HepG2 (cell line): ENCODE measurements at regions not wholly inside any gene's neighbourhood (a gene's known extent, or its start where the extent isn't known, plus 50 kb on each side); places are given as distances from the start of the nearest gene placed in this dataset.

ENCODE experiments used
- ATAC-seq: fragments of 200-7000 bp; cut with Tn5 transposase; 3 replicates; pipeline ENCODE4 v1.9.1; 2020; ENCODE audit warnings: mild to moderate bottlenecking, moderate library complexity
- BruUV-seq: library from RNA; stranded (reverse); fragments of 400-500 nt; replicated peaks from 2 replicates; lab custom pipeline; 2021; lab: Mats Ljungman, UMichigan
- CTCF ChIA-PET: fragments of 300-600 bp; formaldehyde crosslinking; extraction: SDS; loops from one replicate; lab custom pipeline; 2021; ENCODE audit warnings: low total read pairs, inconsistent platforms, low intra/inter-chr PET ratio; lab: Yijun Ruan, JAX
- POLR2A ChIA-PET: fragments of 350-600 bp; sonication (Branson Sonifier 250); formaldehyde crosslinking; loops from one replicate; lab custom pipeline; 2020; ENCODE audit warnings: antibody characterized with exemption, inconsistent platforms; lab: Yijun Ruan, JAX
- DNase-seq: peaks from one replicate; pipeline ENCODE4 v3.0.0-alpha.2; 2015; ENCODE audit warnings: low spot score
- FAIRE-seq: peaks from 3 replicates; lab custom pipeline; 2011; peaks lifted over from hg19 to GRCh38; lab: Jason Lieb, UNC
- H2AFZ ChIP-seq: one replicate; pipeline ENCODE4 v1.6.1; 2011; ENCODE audit warnings: low read length, inconsistent platforms
- H3K27ac ChIP-seq: fragments of 300-600 bp; 3 replicates; pipeline ENCODE4 v1.8.0; 2011; ENCODE audit warnings: mixed run types, mild to moderate bottlenecking, mixed read lengths, low read length, inconsistent platforms; ENCODE audit not compliant: insufficient read depth; ENCODE audit errors: extremely low read length
- H3K27me3 ChIP-seq, 2 experiments: fragments of 200-600 bp in 1 of 2; 2 replicates in 1 of 2; 3 replicates in 1 of 2; pipeline versions ENCODE4 v1.6.0 to v1.8.0; 2011; ENCODE audit warnings: low read length in 2 of 2, mild to moderate bottlenecking in 2 of 2, moderate library complexity in 2 of 2, inconsistent platforms in 1 of 2; ENCODE audit not compliant: insufficient read depth in 2 of 2, control insufficient read depth in 1 of 2
- H3K36me3 ChIP-seq, 2 experiments: fragments of 200-600 bp in 1 of 2; replicated peaks in 1 of 2; 2 replicates in 1 of 2; 3 replicates in 1 of 2; pipeline versions ENCODE4 v1.5.1 to v1.8.0; 2011; ENCODE audit warnings: low read length in 2 of 2, inconsistent platforms in 1 of 2; ENCODE audit not compliant: insufficient read depth in 2 of 2, control insufficient read depth in 1 of 2
- H3K4me1 ChIP-seq: 2 replicates; pipeline ENCODE4 v1.5.1; 2012; ENCODE audit warnings: low read length, inconsistent platforms; ENCODE audit not compliant: insufficient read depth
- H3K4me2 ChIP-seq: 2 replicates; pipeline ENCODE4 v1.6.0; 2011; ENCODE audit warnings: low read depth, low read length, inconsistent platforms
- H3K4me3 ChIP-seq, 3 experiments: fragments of 200-600 bp in 1 of 3; sonication (generic), shearing (Covaris generic) in 1 of 3; replicated peaks in 1 of 3; 2 replicates each; pipeline ENCODE4 v1.5.1; 2011 to 2016; ENCODE audit warnings: low read length in 3 of 3, inconsistent platforms in 2 of 3, low read depth in 2 of 3, mild to moderate bottlenecking in 2 of 3, control low read depth in 1 of 3, mixed read lengths in 1 of 3; ENCODE audit not compliant: insufficient read depth in 1 of 3
- H3K79me2 ChIP-seq: one replicate; pipeline ENCODE4 v1.6.1; 2011; ENCODE audit warnings: low read length, inconsistent platforms; ENCODE audit not compliant: insufficient read depth
- H3K9ac ChIP-seq: 2 replicates; pipeline ENCODE4 v1.6.0; 2011; ENCODE audit warnings: mild to moderate bottlenecking, low read depth, low read length, inconsistent platforms; ENCODE audit not compliant: insufficient read depth
- H3K9me3 ChIP-seq: 2 replicates; pipeline ENCODE4 v1.5.1; 2012; ENCODE audit warnings: mild to moderate bottlenecking, low read length
- H4K20me1 ChIP-seq: 2 replicates; pipeline ENCODE4 v1.6.0; 2011; ENCODE audit warnings: inconsistent platforms, mild to moderate bottlenecking, low read length, moderate library complexity; ENCODE audit not compliant: insufficient read depth
- CENPX ChIP-seq: sonication (generic); formaldehyde crosslinking; IDR thresholded peaks from 2 replicates; pipeline ENCODE4 v1.9.0; 2021; ENCODE audit warnings: mild to moderate bottlenecking, missing genetic modification reagents, moderate library complexity
- FOXM1 ChIP-seq: sonication (generic); formaldehyde crosslinking; IDR thresholded peaks from 2 replicates; pipeline ENCODE4 v1.5.0; 2020; ENCODE audit warnings: missing genetic modification reagents
- GFI1 ChIP-seq: sonication (generic); formaldehyde crosslinking; IDR thresholded peaks from 2 replicates; pipeline ENCODE4 v1.5.0; 2020; ENCODE audit warnings: missing genetic modification reagents, mild to moderate bottlenecking, borderline replicate concordance
- KLF15 ChIP-seq: sonication (generic); formaldehyde crosslinking; IDR thresholded peaks from 2 replicates; pipeline ENCODE4 v1.8.1; 2023; ENCODE audit warnings: borderline replicate concordance, mild to moderate bottlenecking, inconsistent platforms, missing genetic modification reagents, mixed read lengths
- MIXL1 ChIP-seq: IDR thresholded peaks from 2 replicates; pipeline ENCODE4 v1.6.1; 2016
- MYC ChIP-seq: sonication (generic); formaldehyde crosslinking; IDR thresholded peaks from 2 replicates; pipeline ENCODE4 v1.9.0; 2021; ENCODE audit warnings: missing genetic modification reagents, borderline replicate concordance
- SIN3B ChIP-seq: fragments of 150-350 bp; IDR thresholded peaks from 2 replicates; pipeline ENCODE4 v1.6.1; 2014; ENCODE audit warnings: low read length
- TFDP2 ChIP-seq: sonication (generic); formaldehyde crosslinking; IDR thresholded peaks from 2 replicates; pipeline ENCODE4 v1.4.0; 2020; ENCODE audit warnings: missing genetic modification reagents
- ZNF333 ChIP-seq: sonication (generic); formaldehyde crosslinking; IDR thresholded peaks from 2 replicates; pipeline ENCODE4 v1.4.0; 2020; ENCODE audit warnings: mild to moderate bottlenecking, missing genetic modification reagents, borderline replicate concordance
- ZNF562 ChIP-seq: sonication (generic); formaldehyde crosslinking; IDR thresholded peaks from 2 replicates; pipeline ENCODE4 v1.8.0; 2022; ENCODE audit warnings: missing genetic modification reagents, borderline replicate concordance
- ZNF564 ChIP-seq: sonication (generic); formaldehyde crosslinking; IDR thresholded peaks from 2 replicates; pipeline ENCODE4 v1.8.1; 2023; ENCODE audit warnings: mild to moderate bottlenecking, missing genetic modification reagents
- ZNF75D ChIP-seq: sonication (generic); formaldehyde crosslinking; IDR thresholded peaks from 2 replicates; pipeline ENCODE4 v1.8.1; 2023; ENCODE audit warnings: missing genetic modification reagents, mild to moderate bottlenecking, borderline replicate concordance
- WGBS: methylation state at CpG from one replicate; pipeline ENCODE4 v1.1.6; 2017; ENCODE audit warnings: low lambda C conversion rate; 5-methylcytosine and 5-hydroxymethylcytosine counted together
- in situ Hi-C: cut with HindIII; loops from 2 replicates; pipeline ENCODE4 v1.10.0; 2017; ENCODE audit warnings: low pct_unique_long_range_greater_than_20kb; ENCODE audit not compliant: extremely low pct_ligation_motif_present
- intact Hi-C: fragments of 100-400 bp; cut with micrococcal nuclease; formaldehyde crosslinking; loops from one replicate; pipeline ENCODE4 v1.10.0; 2022; ENCODE audit not compliant: unreplicated experiment
- TF ChIP-seq, protein P1 (sequence below): sonication (generic); formaldehyde crosslinking; IDR thresholded peaks from 2 replicates; pipeline ENCODE4 v1.5.0; 2020; ENCODE audit warnings: missing genetic modification reagents

DNA sequence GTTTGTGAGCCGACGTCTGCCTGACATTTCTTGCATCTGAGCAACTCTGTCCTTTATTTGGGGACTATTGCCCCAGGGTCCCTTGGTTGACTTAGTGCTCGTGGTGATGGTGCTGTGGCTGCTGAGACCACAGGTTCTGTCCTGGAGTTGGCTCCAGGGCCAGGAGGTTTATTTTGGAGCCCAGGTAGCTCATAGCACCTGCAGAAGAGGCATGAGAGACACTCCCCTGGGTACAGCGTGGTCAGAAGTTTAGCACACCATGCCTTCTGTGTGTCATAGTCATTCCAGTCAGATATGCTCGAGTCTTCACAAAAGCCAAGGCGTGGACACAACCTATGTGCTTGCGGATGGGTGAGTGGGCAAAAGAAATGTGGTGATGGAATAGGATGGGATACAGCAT is 496.9 kb downstream of the TCERG1L start:
- no peaks in the 10 kb centered on the region for H3K4me1 ChIP-seq
- POLR2A ChIA-PET = no interaction called here
- H2AFZ ChIP-seq = no peak overlapping the region
- no TSS peak for BruUV-seq
- H3K9ac ChIP-seq = no peak overlapping the region
- H4K20me1 ChIP-seq = 0 out of 2 replicates have a peak, but pooled peaks cover 3% of the 10 kb centered on the region
- 23% methylated on average over 6 of the region's 7 CpGs for WGBS
- no peak overlapping the region for H3K27ac ChIP-seq
- no peak for FAIRE-seq
- H3K4me2 ChIP-seq = no peak overlapping the region
- TF ChIP-seq ZNF333 (CRISPR knock-in tag) (no peak), ZNF75D (CRISPR knock-in tag) (no peak), SIN3B (no peak), FOXM1 (CRISPR knock-in tag) (no peak), CENPX (CRISPR knock-in tag) (no peak)
- TF ChIP-seq, protein P1, sequence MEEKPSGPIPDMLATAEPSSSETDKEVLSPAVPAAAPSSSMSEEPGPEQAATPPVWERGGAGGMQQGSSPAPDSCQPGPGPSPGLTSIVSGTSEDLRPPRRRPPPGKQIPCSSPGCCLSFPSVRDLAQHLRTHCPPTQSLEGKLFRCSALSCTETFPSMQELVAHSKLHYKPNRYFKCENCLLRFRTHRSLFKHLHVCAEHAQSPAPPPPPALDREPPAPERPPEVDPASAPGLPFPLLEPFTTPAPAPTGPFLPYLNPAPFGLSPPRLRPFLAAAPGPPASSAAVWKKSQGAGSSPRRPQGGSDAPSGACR (CRISPR knock-in tag) = no peak
- TF ChIP-seq, all 625 proteins: peak for 0
- intact Hi-C loops (no loop called here), in situ Hi-C loops (no loop called here)
- DNase-seq (no peak), ATAC-seq (no peak)
- Histone ChIP-seq H3K9me3 (peaks cover 4% of the 10 kb centered on the region; the same call in 1 of the 2 replicates), H3K27me3 (peaks cover 1 to 22% of the 10 kb centered on the region in 2 experiments; a peak in 4 of 5 replicates), H3K36me3 (no peaks in the 10 kb centered on the region), H3K4me3 (no peak overlapping the region), H3K79me2 (no peaks in the 10 kb centered on the region)
- CTCF ChIA-PET = no interaction called here

GRCh38 chr10:130816116-130816901 is 495.2 kb downstream of the TCERG1L start:
- no peak for FAIRE-seq
- no TSS peak for BruUV-seq
- TF ChIP-seq MIXL1 (CRISPR knock-in tag) = no peak
- TF ChIP-seq MYC (CRISPR knock-in tag) = no peak
- no peak for TF ChIP-seq ZNF562 (CRISPR knock-in tag)
- TF ChIP-seq ZNF564 (CRISPR knock-in tag) = no peak
- TF ChIP-seq, protein P1 (CRISPR knock-in tag) = no peak
- TF ChIP-seq KLF15 (CRISPR knock-in tag) = no peak
- no peak for TF ChIP-seq GFI1 (CRISPR knock-in tag)
- TF ChIP-seq TFDP2 (CRISPR knock-in tag) = no peak

More at GRCh38 chr10:130816116-130816901, 495.2 kb downstream of the TCERG1L start:
- no peak overlapping the region for H3K9ac ChIP-seq
- no peak overlapping the region for H2AFZ ChIP-seq
- 0 out of 2 replicates have a peak, but pooled peaks cover 3% of the 10 kb centered on the region for H4K20me1 ChIP-seq
- H3K9me3 ChIP-seq = peaks cover 4% of the 10 kb centered on the region; the same call in 1 of the 2 replicates
- ChIA-PET CTCF (no interaction called here), POLR2A (no interaction called here)
- no peak overlapping the region for H3K4me3 ChIP-seq
- in situ Hi-C loops = no loop called here
- no peak overlapping the region for H3K27ac ChIP-seq
- peaks cover 1 to 12% of the 10 kb centered on the region in 2 experiments; a peak in 4 of 5 replicates for H3K27me3 ChIP-seq
- intact Hi-C loops = no loop called here
- WGBS = 23% methylated on average over 5 of the region's 23 CpGs
- ATAC-seq (no peak), DNase-seq (no peak)
- no peaks in the 10 kb centered on the region for H3K4me1 ChIP-seq
- no peaks in the 10 kb centered on the region for H3K36me3 ChIP-seq
- no peak overlapping the region for H3K4me2 ChIP-seq
- H3K79me2 ChIP-seq = no peaks in the 10 kb centered on the region
